ENCODE measurements at regions not wholly inside any gene's neighbourhood (a gene's known extent, or its start where the extent isn't known, plus 50 kb on each side); places are given as distances from the start of the nearest gene placed in this dataset.
A peak's percentile ranks its signal among the peaks of the same experiment; 100 is the strongest.

- DNase-seq (ENCODE audit: low read depth) = no peak
These were observed 199.8 kb downstream of the RBM19 start for GRCh38 chr12:113766131-113766878.

GRCh38 chr12:113764661-113765060 lies 201.5 kb downstream of the RBM19 start:
- DNase-seq (ENCODE audit: low read depth) = no peak

- DNase-seq (ENCODE audit: low read depth) = no peak
These were observed 203.0 kb downstream of the RBM19 start for GRCh38 chr12:113762882-113763816.

- no peak for DNase-seq (ENCODE audit: low read depth)
These were observed 203.8 kb downstream of the RBM19 start for GRCh38 chr12:113762155-113762881.

- DNase-seq (ENCODE audit: low read depth) = no peak
These were observed 207.0 kb downstream of the RBM19 start for GRCh38 chr12:113759135-113759534.

GRCh38 chr12:113758165-113758924 lies 207.8 kb downstream of the RBM19 start:
- no peak for DNase-seq (ENCODE audit: low read depth)

GRCh38 chr12:113757221-113758002 lies 208.7 kb downstream of the RBM19 start:
- no peak for DNase-seq (ENCODE audit: low read depth)

- no peak for DNase-seq (ENCODE audit: low read depth)
These were observed 209.5 kb downstream of the RBM19 start for GRCh38 chr12:113756609-113757008.

- DNase-seq (ENCODE audit: low read depth) = no peak
These were observed 211.0 kb downstream of the RBM19 start for GRCh38 chr12:113755098-113755497.

GRCh38 chr12:113751513-113751912 lies 214.6 kb downstream of the RBM19 start:
- DNase-seq (ENCODE audit: low read depth) = no peak

- DNase-seq (ENCODE audit: low read depth) = no peak
These were observed 216.7 kb downstream of the RBM19 start for GRCh38 chr12:113749433-113749815.

GRCh38 chr12:113748707-113749432 lies 217.3 kb downstream of the RBM19 start:
- no peak for DNase-seq (ENCODE audit: low read depth)

GRCh38 chr12:113747017-113747416 lies 219.1 kb downstream of the RBM19 start:
- no peak for DNase-seq (ENCODE audit: low read depth)

- no peak for DNase-seq (ENCODE audit: low read depth)
These were observed 221.2 kb downstream of the RBM19 start for GRCh38 chr12:113744802-113745395.

- no peak for DNase-seq (ENCODE audit: low read depth)
These were observed 223.3 kb downstream of the RBM19 start for GRCh38 chr12:113742801-113743200.

- no peak for DNase-seq (ENCODE audit: low read depth)
These were observed 225.4 kb downstream of the RBM19 start for GRCh38 chr12:113740699-113741098.

- DNase-seq (ENCODE audit: low read depth) = no peak
These were observed 231.0 kb downstream of the RBM19 start for GRCh38 chr12:113735131-113735530.

GRCh38 chr12:113734503-113734902 lies 231.6 kb downstream of the RBM19 start:
- no peak for DNase-seq (ENCODE audit: low read depth)

- no peak for DNase-seq (ENCODE audit: low read depth)
These were observed 233.2 kb downstream of the RBM19 start for GRCh38 chr12:113732916-113733315.

- peak; percentile 5 for DNase-seq (ENCODE audit: low read depth)
These were observed 238.5 kb downstream of the RBM19 start for GRCh38 chr12:113727651-113728061.
